Mucosa of descending colon (tissue), 3 donors: ENCODE measurements at regions not wholly inside any gene's neighbourhood (a gene's known extent, or its start where the extent isn't known, plus 50 kb on each side); places are given as distances from the start of the nearest gene placed in this dataset.

Experiments
- ATAC-seq: fragments of 200-7000 bp; cut with Tn5 transposase; one replicate; pipeline ENCODE4 v1.9.1; 2020; ENCODE audit warnings: mild to moderate bottlenecking, moderate library complexity
- DNase-seq, 3 donors: peaks; one replicate each; pipeline ENCODE4 v3.0.0-alpha.2; 2020
- H3K36me3 ChIP-seq: fragments of 200-600 bp; one replicate; pipeline ENCODE4 v1.8.0; 2021; ENCODE audit warnings: low read depth, mild to moderate bottlenecking
- H3K4me1 ChIP-seq: fragments of 200-600 bp; one replicate; pipeline ENCODE4 v1.8.0; 2021; ENCODE audit warnings: low read depth, mild to moderate bottlenecking
- H3K4me3 ChIP-seq: fragments of 200-600 bp; one replicate; pipeline ENCODE4 v1.8.0; 2021; ENCODE audit warnings: mild to moderate bottlenecking
- H3K9me3 ChIP-seq: fragments of 200-600 bp; one replicate; pipeline ENCODE4 v1.8.0; 2021; ENCODE audit warnings: mild to moderate bottlenecking
- CTCF ChIP-seq: fragments of 200-600 bp; IDR thresholded peaks from one replicate; pipeline ENCODE4 v1.8.0; 2022; ENCODE audit warnings: antibody characterized with exemption, mild to moderate bottlenecking
- intact Hi-C, 2 donors: fragments of 100-400 bp; cut with DNase I in 1 of 2; cut with micrococcal nuclease in 1 of 2; formaldehyde crosslinking; loops; one replicate each; pipeline versions ENCODE4 v1.11.0 to v1.11.1; 2022; cut with DNase I, micrococcal nuclease
- donor health status: DM: no; HTN: no; CAD: no; lungs with moderate emphysema.
- donor health status: DM: no; HTN: no; CAD: no.
- donor health status: DM: no; HTN: yes; CAD: no.

GRCh38 chr6:53216301-53216700 is 67.7 kb upstream of the GCM1 start:
- intact Hi-C loops = no loop called here
- no peak for DNase-seq
- no peak for TF ChIP-seq CTCF

GRCh38 chr6:53214172-53214571 is 65.5 kb upstream of the GCM1 start:
- no peaks in the 10 kb centered on the region for H3K4me1 ChIP-seq
- no peak for TF ChIP-seq CTCF

More at GRCh38 chr6:53216301-53216700, 67.7 kb upstream of the GCM1 start:
- Histone ChIP-seq H3K36me3 (no peaks in the 10 kb centered on the region), H3K4me3 (no peak overlapping the region), H3K4me1 (no peaks in the 10 kb centered on the region), H3K9me3 (no peaks in the 10 kb centered on the region)
- peak; percentile 22 for ATAC-seq

GRCh38 chr6:53210811-53211210 is 62.2 kb upstream of the GCM1 start:
- Histone ChIP-seq H3K4me1 (no peaks in the 10 kb centered on the region), H3K9me3 (no peaks in the 10 kb centered on the region), H3K4me3 (no peak overlapping the region), H3K36me3 (no peaks in the 10 kb centered on the region)
- DNase-seq = no peak
- intact Hi-C loops = no loop called here
- ATAC-seq = peak; percentile 60
- no peak for TF ChIP-seq CTCF

More at GRCh38 chr6:53214172-53214571, 65.5 kb upstream of the GCM1 start:
- Histone ChIP-seq H3K36me3 (no peaks in the 10 kb centered on the region), H3K4me3 (no peak overlapping the region), H3K9me3 (no peaks in the 10 kb centered on the region)
- intact Hi-C loops = no loop called here
- DNase-seq (no peak), ATAC-seq (no peak)

GRCh38 chr6:53209681-53210080 is 61.0 kb upstream of the GCM1 start:
- H3K9me3 ChIP-seq = no peaks in the 10 kb centered on the region
- intact Hi-C loops = no loop called here

GRCh38 chr6:53205778-53206177 is 57.1 kb upstream of the GCM1 start:
- DNase-seq (no peak), ATAC-seq (no peak)
- intact Hi-C loops = no loop called here
- Histone ChIP-seq H3K4me1 (no peaks in the 10 kb centered on the region), H3K9me3 (no peaks in the 10 kb centered on the region), H3K36me3 (no peaks in the 10 kb centered on the region), H3K4me3 (no peak overlapping the region)
- no peak for TF ChIP-seq CTCF

More at GRCh38 chr6:53209681-53210080, 61.0 kb upstream of the GCM1 start:
- ATAC-seq = no peak
- Histone ChIP-seq H3K4me3 (no peak overlapping the region), H3K4me1 (no peaks in the 10 kb centered on the region), H3K36me3 (no peaks in the 10 kb centered on the region)
- no peak for DNase-seq
- TF ChIP-seq CTCF = no peak

- DNase-seq = no peak
- H3K4me1 ChIP-seq = no peaks in the 10 kb centered on the region
- no peak overlapping the region for H3K4me3 ChIP-seq
- no peak for ATAC-seq
- no peaks in the 10 kb centered on the region for H3K36me3 ChIP-seq
- H3K9me3 ChIP-seq = no peaks in the 10 kb centered on the region
- intact Hi-C loops = no loop called here
- TF ChIP-seq CTCF = no peak
These were observed 54.8 kb upstream of the GCM1 start for GRCh38 chr6:53203483-53203882.
